ENCODE measurements at regions not wholly inside any gene's neighbourhood (a gene's known extent, or its start where the extent isn't known, plus 50 kb on each side); places are given as distances from the start of the nearest gene placed in this dataset.

- DNase-seq: no peak
- intact Hi-C loops (cut with DNase I): no loop called here
Observed at GRCh38 chr10:111954386-111954785, 229.2 kb downstream of the GPAM start.

DNA sequence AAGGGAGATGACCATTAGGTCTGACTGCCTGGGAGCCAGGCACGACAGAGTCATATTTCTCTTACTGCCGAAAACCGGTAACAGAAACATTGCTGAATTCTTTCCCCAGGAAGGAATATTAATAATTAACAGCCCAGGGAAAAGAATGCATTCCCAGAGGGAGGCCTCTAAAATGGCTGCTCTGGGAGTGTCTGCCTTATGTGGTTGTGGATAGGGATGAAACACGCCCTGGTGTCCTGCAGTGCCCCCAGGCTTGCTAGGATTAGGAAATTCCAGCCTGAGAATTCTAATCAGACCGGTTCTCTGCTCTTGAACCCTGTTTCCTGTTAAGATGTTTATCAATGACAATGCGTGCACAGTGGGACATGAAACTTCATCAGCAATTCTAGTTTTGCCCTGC is 226.7 kb downstream of the GPAM start:
- DNase-seq: no peak
- intact Hi-C loops (cut with DNase I): no loop called here

- intact Hi-C loops (cut with DNase I): no loop called here
- DNase-seq: no peak
Observed at GRCh38 chr10:111962951-111963350, 220.6 kb downstream of the GPAM start.

DNA sequence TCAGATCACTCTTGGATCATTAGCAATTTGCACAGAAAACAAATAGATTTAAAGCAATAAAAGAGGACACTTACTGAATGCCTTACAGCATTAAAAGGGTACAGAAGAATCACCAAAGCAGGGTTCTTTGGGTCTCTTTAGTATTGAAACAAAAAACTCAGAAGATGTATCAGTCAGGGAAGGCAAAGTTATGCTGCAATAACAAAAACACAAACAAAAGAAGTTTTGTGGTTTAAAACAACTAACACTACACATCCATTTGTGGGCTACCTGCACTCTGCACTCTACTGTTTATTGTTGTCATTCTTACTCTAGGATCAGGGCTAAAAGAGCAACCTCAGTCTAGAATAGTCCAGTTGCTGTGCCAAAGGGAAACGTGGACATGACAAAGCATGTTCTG is 216.4 kb downstream of the GPAM start:
- DNase-seq: no peak
- intact Hi-C loops (cut with DNase I): no loop called here

- intact Hi-C loops (cut with DNase I): no loop called here
- no peak for DNase-seq
Observed at GRCh38 chr10:111967547-111967946, 216.0 kb downstream of the GPAM start.

DNA sequence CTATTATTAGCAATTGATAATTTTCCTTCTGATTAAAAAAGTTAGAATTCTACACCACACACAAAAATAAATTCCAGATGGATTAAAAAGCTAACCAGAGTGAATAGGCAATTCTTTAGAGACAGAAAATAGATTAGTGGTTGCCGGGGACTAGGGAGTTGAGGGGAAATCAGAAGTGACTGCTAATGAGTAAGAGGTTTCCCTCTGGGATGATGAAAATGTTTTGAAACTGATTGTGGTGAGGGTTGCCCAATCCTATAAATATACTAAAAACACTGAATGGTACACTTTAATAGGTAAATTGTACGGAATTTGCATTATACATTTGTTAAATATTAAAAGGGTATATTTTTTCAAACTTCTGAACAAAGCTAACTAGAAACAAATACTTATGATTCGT is 214.9 kb downstream of the GPAM start:
- no peak for DNase-seq
- intact Hi-C loops (cut with DNase I): no loop called here

- intact Hi-C loops (cut with DNase I): no loop called here
- DNase-seq: no peak
Observed at GRCh38 chr10:111970111-111970510, 213.5 kb downstream of the GPAM start.

DNA sequence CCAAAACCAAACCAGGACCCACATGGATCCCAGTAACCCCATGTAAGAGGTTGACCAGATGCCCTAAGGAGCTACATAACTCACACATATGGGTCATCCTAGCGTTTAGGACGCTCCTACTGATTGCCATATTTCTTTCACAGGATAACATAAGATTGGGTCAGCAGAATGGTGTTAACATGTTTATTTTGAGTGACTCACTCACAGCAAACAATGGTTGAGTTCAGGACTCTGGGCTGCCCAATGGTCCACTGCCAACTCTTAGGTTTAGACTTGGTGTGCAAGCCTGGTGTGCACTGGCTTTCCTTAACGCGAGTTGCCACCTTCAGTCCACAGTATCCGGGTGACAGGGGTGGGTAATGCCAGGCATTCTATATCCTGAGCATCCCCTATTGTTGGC is 211.5 kb downstream of the GPAM start:
- intact Hi-C loops (cut with DNase I): no loop called here
- no peak for DNase-seq

DNA sequence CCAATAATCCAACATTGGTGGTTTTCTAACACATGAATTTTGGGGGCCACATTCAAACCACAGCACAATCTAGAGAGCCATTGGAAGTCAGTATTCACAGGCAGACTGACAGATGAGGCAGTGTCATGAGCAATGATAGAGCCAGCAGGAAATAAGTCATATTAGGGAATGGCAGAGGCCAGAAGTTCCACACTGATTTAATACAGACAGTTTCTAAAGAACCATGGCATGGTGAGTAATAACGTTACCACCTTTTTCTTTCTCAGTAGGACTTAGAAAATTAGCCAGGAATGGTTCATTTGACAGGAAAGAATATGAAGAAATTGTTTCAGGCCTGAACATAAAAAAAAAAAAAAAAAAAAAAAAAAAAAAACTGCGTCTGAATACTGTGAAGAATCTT is 210.3 kb downstream of the GPAM start:
- DNase-seq: no peak
- intact Hi-C loops (cut with DNase I): no loop called here

DNA sequence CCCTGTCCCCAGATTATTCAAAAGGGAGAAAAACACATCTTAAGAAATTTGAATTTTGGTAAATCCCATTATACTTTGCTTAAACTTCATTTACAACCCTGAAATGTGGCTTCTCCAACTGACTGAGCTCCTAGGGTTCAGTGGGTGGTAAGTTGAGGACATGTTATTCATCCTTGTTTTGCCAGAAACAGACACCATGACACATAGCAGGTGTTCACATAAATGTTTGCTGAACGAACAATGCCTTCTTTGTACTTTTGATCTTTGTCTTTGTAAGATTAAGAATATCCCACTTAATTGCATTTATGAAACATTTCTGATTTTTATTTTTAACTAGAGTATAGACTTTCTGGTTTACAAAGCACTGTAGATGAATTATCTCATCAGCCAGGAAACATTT is 209.7 kb downstream of the GPAM start:
- intact Hi-C loops (cut with DNase I): no loop called here
- no peak for DNase-seq

- intact Hi-C loops (cut with DNase I): no loop called here
- DNase-seq: no peak
Observed at GRCh38 chr10:111974325-111974724, 209.2 kb downstream of the GPAM start.

GRCh38 chr10:111976557-111976956 is 207.0 kb downstream of the GPAM start:
- DNase-seq: no peak
- intact Hi-C loops (cut with DNase I): no loop called here

DNA sequence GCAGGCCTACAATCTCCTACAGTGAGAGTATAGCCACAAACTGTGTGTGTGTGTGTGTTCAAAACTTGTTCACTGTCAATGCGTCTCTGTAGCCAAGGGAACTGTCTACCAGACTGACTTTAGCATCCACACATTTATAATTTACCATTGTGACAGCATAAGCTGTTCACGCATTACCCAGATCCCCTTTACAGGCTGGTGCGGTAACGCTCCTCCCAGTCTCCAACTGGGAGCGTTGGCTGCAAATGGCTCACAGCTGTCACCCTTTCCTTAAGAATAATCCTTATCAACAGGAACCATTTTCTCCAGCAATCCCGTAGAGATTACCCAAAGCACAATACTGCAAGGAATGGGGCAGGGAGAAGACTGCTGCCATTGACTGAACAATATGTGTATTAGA is 199.5 kb downstream of the GPAM start:
- no peak for DNase-seq
- intact Hi-C loops (cut with DNase I): no loop called here

DNA sequence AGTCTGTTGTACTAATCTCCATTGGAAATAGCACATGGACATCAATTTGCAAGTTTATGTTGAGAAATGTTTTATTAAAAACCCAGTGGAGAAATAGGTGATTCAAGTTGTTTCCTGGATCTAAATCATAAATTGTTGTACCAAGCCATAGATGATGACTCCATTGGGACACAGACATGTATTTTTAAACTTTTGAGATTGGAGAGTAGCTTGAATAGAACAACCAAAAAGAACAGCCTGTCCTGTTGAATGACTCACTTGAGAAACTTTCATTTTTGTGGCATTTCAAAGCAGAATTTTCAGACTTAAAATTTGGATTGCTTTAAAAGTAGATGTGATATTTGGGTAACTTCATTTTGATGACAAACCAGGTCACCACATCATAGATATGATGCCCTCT is 197.5 kb downstream of the GPAM start:
- DNase-seq: no peak
- intact Hi-C loops (cut with DNase I): no loop called here

DNA sequence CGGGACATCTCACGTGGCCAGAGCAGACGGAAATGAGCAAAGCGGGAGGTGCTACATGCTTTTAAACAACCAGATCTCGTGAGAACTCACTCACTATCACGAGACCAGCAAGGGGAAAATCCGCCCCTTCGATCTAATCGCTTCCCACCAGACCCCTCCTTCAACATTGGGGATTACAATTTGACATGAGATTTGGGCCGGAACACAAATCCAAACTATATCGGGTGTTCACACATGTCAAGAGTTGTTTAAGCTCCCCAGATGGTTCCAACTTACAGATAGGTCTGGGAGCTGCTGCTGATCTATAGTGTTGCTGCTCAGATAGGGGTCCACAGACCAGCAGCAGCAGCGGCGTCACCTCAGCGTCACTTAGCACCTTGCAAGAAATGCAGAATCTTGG is 194.9 kb downstream of the GPAM start:
- intact Hi-C loops (cut with DNase I): no loop called here
- no peak for DNase-seq

DNA sequence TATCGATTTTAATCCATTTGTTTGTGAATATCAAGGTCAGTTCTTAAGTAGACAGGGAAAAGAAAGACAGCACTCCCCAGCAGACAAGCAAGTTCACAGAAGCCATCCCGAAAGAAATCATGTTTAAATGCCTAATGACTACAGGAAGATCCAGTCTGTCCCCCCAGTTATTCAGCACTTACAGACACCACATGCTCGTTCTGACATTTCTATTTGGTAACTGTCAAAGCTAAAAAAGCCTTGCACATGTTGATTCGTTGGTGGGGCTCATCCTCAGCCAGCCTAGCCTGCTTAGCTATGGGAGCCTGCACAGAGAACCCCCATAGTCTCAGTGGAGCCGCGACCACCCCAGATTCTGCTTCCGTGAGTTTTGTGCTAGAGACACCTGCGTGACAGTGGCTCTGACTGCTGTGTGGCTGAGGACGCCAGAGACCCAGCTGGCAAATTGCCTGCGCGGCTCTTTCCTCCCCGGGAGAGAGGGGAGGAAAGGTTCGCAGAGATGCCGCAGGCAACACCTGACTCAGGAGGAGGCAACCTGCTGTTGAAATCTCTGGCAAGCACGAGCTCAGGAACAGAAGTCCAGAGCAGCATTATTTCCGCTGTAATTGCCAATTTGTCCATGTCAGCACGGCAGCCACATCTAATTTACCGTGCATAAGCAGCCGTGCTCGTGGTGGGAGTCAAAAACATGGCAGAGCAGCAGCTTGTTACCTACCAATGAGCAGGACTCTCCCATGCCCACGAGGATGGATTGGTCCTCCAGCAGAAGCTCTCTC is 194.2 kb downstream of the GPAM start:
- intact Hi-C loops (cut with DNase I): no loop called here
- DNase-seq: peak in 4 of 10 donors; percentile 14 to 73 (median 44)

DNA sequence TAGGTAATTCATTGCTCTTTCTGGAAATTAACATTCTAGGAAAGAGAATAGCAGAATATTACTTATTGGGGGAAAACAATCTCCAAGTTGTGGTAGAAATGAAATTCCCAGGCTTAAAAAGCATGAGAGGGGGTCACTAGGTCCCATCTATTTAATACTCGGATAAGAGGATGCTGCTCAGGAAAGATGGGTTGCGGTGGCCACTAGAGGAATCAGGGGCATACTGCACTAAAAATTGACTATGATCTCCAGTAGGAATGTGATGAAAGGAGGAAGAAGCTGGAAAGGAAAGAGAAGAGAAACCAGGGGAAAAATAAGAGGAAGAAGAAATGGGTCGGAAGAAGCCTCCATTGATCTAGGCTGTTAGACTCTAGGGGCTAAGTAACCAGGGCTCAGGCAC is 192.8 kb downstream of the GPAM start:
- intact Hi-C loops (cut with DNase I): no loop called here
- no peak for DNase-seq

DNA sequence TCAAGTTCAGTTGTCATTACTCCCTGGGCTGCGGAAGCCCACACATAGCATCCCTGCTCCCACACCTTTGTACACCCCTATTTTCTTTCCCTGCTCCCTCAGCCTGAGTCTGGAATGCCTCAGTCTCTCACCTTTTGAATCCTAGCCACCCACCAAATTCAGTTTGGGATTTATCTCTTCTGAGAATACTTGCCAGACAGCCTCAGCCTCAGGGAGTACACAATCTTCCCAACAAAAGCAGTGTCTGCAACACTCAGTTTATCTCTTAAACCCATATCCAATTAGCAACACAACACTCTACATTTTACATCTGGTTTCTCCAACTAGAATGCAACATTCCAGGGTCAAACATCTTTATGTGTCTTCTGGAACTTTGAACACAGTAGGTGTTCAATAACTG is 190.2 kb downstream of the GPAM start:
- DNase-seq: no peak
- intact Hi-C loops (cut with DNase I): no loop called here

DNA sequence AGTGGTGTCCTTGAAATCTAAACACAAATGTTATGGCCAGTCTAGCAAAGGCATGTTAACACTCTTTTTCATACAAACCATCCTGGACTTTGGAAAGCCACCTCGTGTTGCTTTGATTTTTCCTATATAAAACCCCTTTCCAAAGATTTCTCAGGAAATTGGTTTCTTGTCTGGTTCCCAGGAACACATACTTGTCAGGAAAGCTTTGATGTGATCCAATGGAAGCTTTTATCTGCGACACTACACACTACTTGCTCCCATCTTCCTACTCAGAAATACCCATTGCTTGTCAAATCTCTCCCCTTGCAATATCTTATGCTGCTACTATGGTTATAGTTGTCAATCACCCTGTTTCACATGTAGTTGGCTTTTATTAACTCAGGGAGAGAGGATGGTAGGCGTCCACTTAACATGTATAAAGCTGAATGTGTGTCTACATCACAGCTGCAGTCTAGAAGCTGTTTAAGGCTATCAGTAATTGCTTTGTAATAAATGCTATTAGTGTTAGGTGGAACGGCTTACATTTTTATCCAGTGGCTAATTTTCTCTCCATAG is 189.6 kb downstream of the GPAM start:
- no peak for DNase-seq
- intact Hi-C loops (cut with DNase I): no loop called here

DNA sequence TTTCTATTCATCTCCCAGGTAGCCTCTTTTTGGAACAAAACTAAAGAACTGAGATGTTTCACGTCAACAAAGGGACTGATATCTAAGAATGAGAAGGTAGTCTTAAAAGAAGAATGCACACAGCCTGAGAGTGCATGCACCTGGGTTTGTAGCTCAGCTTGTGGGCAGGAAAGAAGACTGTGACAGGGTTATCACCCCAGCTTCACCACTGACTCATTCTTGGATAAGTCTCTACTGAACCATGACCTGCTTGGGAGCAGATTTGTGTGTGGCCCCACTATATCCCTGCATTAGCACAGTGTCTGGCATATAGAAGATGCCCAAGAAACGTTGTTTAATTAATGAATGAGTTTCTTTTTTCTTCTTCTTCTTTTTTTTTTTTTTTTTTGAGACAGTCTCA is 187.5 kb downstream of the GPAM start:
- DNase-seq: no peak
- intact Hi-C loops (cut with DNase I): no loop called here

- DNase-seq: no peak
- intact Hi-C loops (cut with DNase I): no loop called here
Observed at GRCh38 chr10:111998728-111999127, 184.8 kb downstream of the GPAM start.

DNA sequence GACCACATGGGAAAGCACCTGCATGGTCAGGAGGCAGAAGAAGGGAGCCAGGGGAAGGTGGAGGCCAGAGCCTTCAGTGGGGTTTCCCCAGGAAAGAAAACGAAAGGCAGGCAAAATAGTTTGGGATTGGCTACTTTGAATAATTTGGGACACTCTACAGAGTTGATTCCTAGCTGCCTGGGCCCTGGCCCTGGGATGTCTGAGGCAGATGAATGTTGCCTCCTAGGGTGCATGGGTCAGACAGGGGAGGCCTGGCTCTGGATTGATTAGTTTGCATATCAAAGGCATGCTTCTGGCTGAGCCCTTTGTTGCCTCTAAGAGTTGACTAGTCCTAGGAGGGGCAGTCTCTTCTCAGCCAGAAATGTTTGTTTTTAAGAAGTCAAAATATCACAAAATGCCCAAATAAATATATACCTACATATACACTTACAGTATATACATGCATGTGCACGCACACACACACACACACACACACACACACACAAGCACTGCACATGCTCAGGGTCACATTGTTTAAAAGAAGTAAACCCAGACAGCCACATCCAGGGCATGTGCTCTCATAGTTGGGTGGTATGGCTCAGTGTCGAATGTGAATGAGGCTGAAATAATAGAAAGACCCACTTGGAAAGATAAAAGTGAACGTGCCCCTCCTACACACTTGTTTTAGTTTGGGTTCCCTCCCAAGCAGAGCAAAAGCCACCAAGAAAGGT is 184.2 kb downstream of the GPAM start:
- no peak for DNase-seq
- intact Hi-C loops (cut with DNase I): no loop called here

Data from posterior cingulate gyrus (tissue), 11 donors.